Suprapubic skin (tissue), 3 donors: ENCODE measurements at regions not wholly inside any gene's neighbourhood (a gene's known extent, or its start where the extent isn't known, plus 50 kb on each side); places are given as distances from the start of the nearest gene placed in this dataset.

Experiments used
- EP300 ChIP-seq: sonication (generic); formaldehyde crosslinking; IDR thresholded peaks from one replicate; pipeline ENCODE4 v1.6.1; 2017; ENCODE audit warnings: antibody characterized with exemption
- POLR2A ChIP-seq, 2 donors: fragments of 450-650 bp; IDR thresholded peaks; one replicate each; pipeline ENCODE4 v1.6.1; 2017; ENCODE audit warnings: antibody characterized with exemption in 2 of 2, mild to moderate bottlenecking in 2 of 2, moderate library complexity in 2 of 2
- TF ChIP-seq, protein P1 (sequence below), 2 donors: fragments of 200-600 bp in 1 of 2; fragments of 450-650 bp in 1 of 2; sonication (generic) in 1 of 2; IDR thresholded peaks; one replicate each; pipeline ENCODE4 v1.5.1; 2016 to 2019; ENCODE audit warnings: antibody characterized with exemption in 2 of 2, mild to moderate bottlenecking in 1 of 2, moderate library complexity in 1 of 2

GRCh38 chr22:49710746-49711145, 116.9 kb downstream of the BRD1 start:
- TF ChIP-seq, protein P1, sequence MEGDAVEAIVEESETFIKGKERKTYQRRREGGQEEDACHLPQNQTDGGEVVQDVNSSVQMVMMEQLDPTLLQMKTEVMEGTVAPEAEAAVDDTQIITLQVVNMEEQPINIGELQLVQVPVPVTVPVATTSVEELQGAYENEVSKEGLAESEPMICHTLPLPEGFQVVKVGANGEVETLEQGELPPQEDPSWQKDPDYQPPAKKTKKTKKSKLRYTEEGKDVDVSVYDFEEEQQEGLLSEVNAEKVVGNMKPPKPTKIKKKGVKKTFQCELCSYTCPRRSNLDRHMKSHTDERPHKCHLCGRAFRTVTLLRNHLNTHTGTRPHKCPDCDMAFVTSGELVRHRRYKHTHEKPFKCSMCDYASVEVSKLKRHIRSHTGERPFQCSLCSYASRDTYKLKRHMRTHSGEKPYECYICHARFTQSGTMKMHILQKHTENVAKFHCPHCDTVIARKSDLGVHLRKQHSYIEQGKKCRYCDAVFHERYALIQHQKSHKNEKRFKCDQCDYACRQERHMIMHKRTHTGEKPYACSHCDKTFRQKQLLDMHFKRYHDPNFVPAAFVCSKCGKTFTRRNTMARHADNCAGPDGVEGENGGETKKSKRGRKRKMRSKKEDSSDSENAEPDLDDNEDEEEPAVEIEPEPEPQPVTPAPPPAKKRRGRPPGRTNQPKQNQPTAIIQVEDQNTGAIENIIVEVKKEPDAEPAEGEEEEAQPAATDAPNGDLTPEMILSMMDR (IDR thresholded peaks at IDR 0.05): no peak
- no peak for TF ChIP-seq POLR2A (IDR thresholded peaks at IDR 0.05)
- TF ChIP-seq EP300: no peak
